ENCODE measurements at regions not wholly inside any gene's neighbourhood (a gene's known extent, or its start where the extent isn't known, plus 50 kb on each side); places are given as distances from the start of the nearest gene placed in this dataset.

GRCh38 chr2:142217804-142218203 is 87.0 kb upstream of the LRP1B start:
- no peak for DNase-seq (ENCODE audit: unreplicated experiment)
- BruUV-seq (replicated peaks) = no TSS peak
- H3K27ac Mint-ChIP-seq (ENCODE audit: low read depth, unreplicated experiment) = peak overlapping the region; percentile 83
- H3K4me3 Mint-ChIP-seq (ENCODE audit: unreplicated experiment) = no peak overlapping the region
- CTCF ChIA-PET = no interaction called here
- H3K4me1 Mint-ChIP-seq (ENCODE audit: insufficient read depth, unreplicated experiment) = peaks cover 25% of the 10 kb centered on the region
- POLR2A ChIA-PET = no interaction called here
- no peaks in the 10 kb centered on the region for H3K27me3 Mint-ChIP-seq (ENCODE audit: insufficient read depth, unreplicated experiment)
- TF ChIP-seq CTCF (IDR thresholded peaks at IDR 0.05; ENCODE audit: unreplicated experiment) = no peak
- H3K9me3 Mint-ChIP-seq (ENCODE audit: unreplicated experiment) = peaks cover 10% of the 10 kb centered on the region
- H3K36me3 Mint-ChIP-seq (ENCODE audit: insufficient read depth, unreplicated experiment) = no peaks in the 10 kb centered on the region
- intact Hi-C loops (cut with micrococcal nuclease) = no loop called here

GRCh38 chr2:142200062-142200461 is 69.2 kb upstream of the LRP1B start:
- no TSS peak for BruUV-seq (replicated peaks)
- TF ChIP-seq CTCF (IDR thresholded peaks at IDR 0.05; ENCODE audit: unreplicated experiment) = no peak
- DNase-seq (ENCODE audit: unreplicated experiment) = no peak
- Mint-ChIP-seq H3K4me1 (ENCODE audit: insufficient read depth, unreplicated experiment) (no peaks in the 10 kb centered on the region), H3K27ac (ENCODE audit: low read depth, unreplicated experiment) (no peak overlapping the region), H3K27me3 (ENCODE audit: insufficient read depth, unreplicated experiment) (no peaks in the 10 kb centered on the region), H3K9me3 (ENCODE audit: unreplicated experiment) (no peaks in the 10 kb centered on the region), H3K36me3 (ENCODE audit: insufficient read depth, unreplicated experiment) (no peaks in the 10 kb centered on the region), H3K4me3 (ENCODE audit: unreplicated experiment) (no peak overlapping the region)
- POLR2A ChIA-PET = no interaction called here
- intact Hi-C loops (cut with micrococcal nuclease) = no loop called here
- CTCF ChIA-PET = no interaction called here

- Mint-ChIP-seq H3K9me3 (ENCODE audit: unreplicated experiment) (no peaks in the 10 kb centered on the region), H3K36me3 (ENCODE audit: insufficient read depth, unreplicated experiment) (no peaks in the 10 kb centered on the region), H3K4me1 (ENCODE audit: insufficient read depth, unreplicated experiment) (no peaks in the 10 kb centered on the region), H3K27ac (ENCODE audit: low read depth, unreplicated experiment) (no peak overlapping the region), H3K27me3 (ENCODE audit: insufficient read depth, unreplicated experiment) (no peaks in the 10 kb centered on the region), H3K4me3 (ENCODE audit: unreplicated experiment) (no peak overlapping the region)
- BruUV-seq (replicated peaks) = no TSS peak
- ChIA-PET CTCF (no interaction called here), POLR2A (no interaction called here)
- intact Hi-C loops (cut with micrococcal nuclease) = no loop called here
- TF ChIP-seq CTCF (IDR thresholded peaks at IDR 0.05; ENCODE audit: unreplicated experiment) = no peak
- no peak for DNase-seq (ENCODE audit: unreplicated experiment)
These were observed 68.3 kb upstream of the LRP1B start for GRCh38 chr2:142199073-142199472.

- intact Hi-C loops (cut with micrococcal nuclease) = no loop called here
- no TSS peak for BruUV-seq (replicated peaks)
- Mint-ChIP-seq H3K4me1 (ENCODE audit: insufficient read depth, unreplicated experiment) (peaks cover 14% of the 10 kb centered on the region), H3K27me3 (ENCODE audit: insufficient read depth, unreplicated experiment) (no peaks in the 10 kb centered on the region), H3K4me3 (ENCODE audit: unreplicated experiment) (no peak overlapping the region), H3K27ac (ENCODE audit: low read depth, unreplicated experiment) (no peak overlapping the region), H3K9me3 (ENCODE audit: unreplicated experiment) (no peaks in the 10 kb centered on the region), H3K36me3 (ENCODE audit: insufficient read depth, unreplicated experiment) (no peaks in the 10 kb centered on the region)
- ChIA-PET CTCF (interaction anchor here (0.6 kb wide), 1 partner anchor 78 kb away, joined by 3 read pairs; no protein-coding TSS in a partner anchor), POLR2A (no interaction called here)
- DNase-seq (ENCODE audit: unreplicated experiment) = no peak
- no peak for TF ChIP-seq CTCF (IDR thresholded peaks at IDR 0.05; ENCODE audit: unreplicated experiment)
These were observed 60.0 kb upstream of the LRP1B start for GRCh38 chr2:142190805-142191204.

All from MCF 10A (cell line).